ENCODE measurements at regions not wholly inside any gene's neighbourhood (a gene's known extent, or its start where the extent isn't known, plus 50 kb on each side); places are given as distances from the start of the nearest gene placed in this dataset.

- TF ChIP-seq CTCF (IDR thresholded peaks at IDR 0.05) (no peak), POLR2A (IDR thresholded peaks at IDR 0.05) (no peak)
These were observed 111.3 kb upstream of the KCTD7 start for GRCh38 chr7:66517212-66517909.

Data from Peyer's patch (tissue), 4 donors.